ENCODE measurements at regions not wholly inside any gene's neighbourhood (a gene's known extent, or its start where the extent isn't known, plus 50 kb on each side); places are given as distances from the start of the nearest gene placed in this dataset.

DNA sequence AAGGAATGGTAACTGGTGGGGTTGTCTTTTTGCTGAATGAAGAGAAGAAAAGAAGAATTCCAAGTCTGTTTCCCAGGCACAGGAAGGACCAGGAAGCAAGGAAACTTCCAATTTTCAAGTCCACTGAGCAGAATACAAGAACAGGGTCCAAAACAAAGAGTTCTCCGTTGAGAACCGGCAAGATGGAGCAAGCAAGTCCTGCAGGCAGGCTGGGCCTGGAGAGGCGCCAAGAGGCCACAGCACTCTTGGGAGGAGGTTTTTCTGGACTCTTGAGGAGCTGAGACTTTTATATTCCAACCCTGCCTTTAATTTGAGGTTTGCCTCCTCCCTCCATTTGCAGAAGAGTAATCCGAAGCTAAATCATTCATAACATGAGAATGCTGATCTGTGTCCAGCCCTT lies 224.5 kb downstream of the IKZF2 start:
- H3K36me3 ChIP-seq (ENCODE audit: insufficient read depth, low read length) = no peaks in the 10 kb centered on the region
- H2AFZ ChIP-seq (ENCODE audit: low read depth, low read length) = no peak overlapping the region
- H3K4me1 ChIP-seq (ENCODE audit: insufficient read depth, low read length) = peaks cover 2% of the 10 kb centered on the region
- no peak overlapping the region for H3K4me3 ChIP-seq (ENCODE audit: low read length)
- H3K9me3 ChIP-seq (ENCODE audit: low read length) = peaks cover 3% of the 10 kb centered on the region
- H3K27me3 ChIP-seq (ENCODE audit: insufficient read depth, low read length) = no peaks in the 10 kb centered on the region

DNA sequence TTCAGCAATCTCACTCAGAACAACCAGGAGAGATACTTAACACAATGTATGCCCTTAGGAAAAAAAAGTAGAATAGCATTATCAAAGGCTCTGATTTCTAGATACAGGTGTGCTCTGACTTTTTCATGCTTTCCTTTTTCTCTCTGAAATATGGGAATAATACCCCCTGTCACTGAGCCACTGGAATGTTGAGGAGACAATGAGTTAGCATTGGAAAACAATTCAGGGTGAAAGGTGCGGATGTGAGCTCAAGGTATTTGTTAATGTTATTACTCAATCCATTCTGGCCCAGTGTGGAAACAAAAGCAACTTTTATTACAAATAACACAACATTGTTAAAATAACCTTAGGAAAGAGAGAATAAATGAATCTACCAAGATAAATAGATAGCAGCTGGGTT lies 228.0 kb downstream of the IKZF2 start:
- no peaks in the 10 kb centered on the region for H3K36me3 ChIP-seq (ENCODE audit: insufficient read depth, low read length)
- H3K9me3 ChIP-seq (ENCODE audit: low read length) = peaks cover 3% of the 10 kb centered on the region
- H3K4me1 ChIP-seq (ENCODE audit: insufficient read depth, low read length) = peaks cover 2% of the 10 kb centered on the region
- no peak overlapping the region for H3K4me3 ChIP-seq (ENCODE audit: low read length)
- H3K27me3 ChIP-seq (ENCODE audit: insufficient read depth, low read length) = no peaks in the 10 kb centered on the region
- no peak overlapping the region for H2AFZ ChIP-seq (ENCODE audit: low read depth, low read length)

DNA sequence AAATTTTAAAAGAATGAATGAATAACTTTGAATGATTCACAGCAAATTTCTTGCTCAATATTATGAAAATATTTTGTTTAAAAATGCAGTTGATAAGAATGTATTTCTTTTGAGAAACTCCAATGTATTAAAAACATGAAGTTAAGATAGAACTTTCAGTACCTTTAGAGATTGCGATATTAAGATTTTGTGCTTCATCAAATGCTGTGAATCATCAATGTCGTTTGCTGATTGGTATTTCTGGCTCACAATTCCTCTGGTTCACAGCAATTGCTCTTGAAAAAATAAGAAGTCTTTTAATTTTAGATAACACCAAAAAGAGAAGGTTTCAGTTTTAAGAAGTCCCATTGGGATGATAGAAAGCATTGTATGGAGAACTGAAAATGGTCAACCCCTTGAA lies 228.7 kb downstream of the IKZF2 start:
- H3K4me1 ChIP-seq (ENCODE audit: insufficient read depth, low read length) = peaks cover 2% of the 10 kb centered on the region
- peaks cover 3% of the 10 kb centered on the region for H3K9me3 ChIP-seq (ENCODE audit: low read length)
- no peaks in the 10 kb centered on the region for H3K36me3 ChIP-seq (ENCODE audit: insufficient read depth, low read length)
- H3K27me3 ChIP-seq (ENCODE audit: insufficient read depth, low read length) = no peaks in the 10 kb centered on the region
- H2AFZ ChIP-seq (ENCODE audit: low read depth, low read length) = no peak overlapping the region
- no peak overlapping the region for H3K4me3 ChIP-seq (ENCODE audit: low read length)

DNA sequence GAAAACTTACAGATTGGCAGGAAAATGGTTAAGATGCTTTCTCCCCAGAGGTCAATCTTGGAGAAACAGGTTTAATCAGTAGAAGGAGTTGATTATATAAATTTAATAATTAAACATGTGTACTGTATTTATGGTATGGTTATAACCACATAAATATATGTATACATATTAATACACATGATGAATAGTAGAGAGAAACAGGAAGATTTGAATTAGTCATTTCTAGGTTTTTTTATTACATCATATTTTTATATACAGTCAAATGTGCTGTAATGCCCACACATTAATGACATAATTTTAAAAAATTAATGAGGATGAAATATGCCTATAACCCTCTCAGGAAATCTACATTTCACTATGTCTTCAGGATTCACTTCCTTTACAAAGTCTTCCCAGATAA lies 229.7 kb downstream of the IKZF2 start:
- Histone ChIP-seq H2AFZ (ENCODE audit: low read depth, low read length) (no peak overlapping the region), H3K4me3 (ENCODE audit: low read length) (no peak overlapping the region), H3K27me3 (ENCODE audit: insufficient read depth, low read length) (no peaks in the 10 kb centered on the region), H3K9me3 (ENCODE audit: low read length) (peaks cover 3% of the 10 kb centered on the region), H3K4me1 (ENCODE audit: insufficient read depth, low read length) (no peaks in the 10 kb centered on the region), H3K36me3 (ENCODE audit: insufficient read depth, low read length) (no peaks in the 10 kb centered on the region)

DNA sequence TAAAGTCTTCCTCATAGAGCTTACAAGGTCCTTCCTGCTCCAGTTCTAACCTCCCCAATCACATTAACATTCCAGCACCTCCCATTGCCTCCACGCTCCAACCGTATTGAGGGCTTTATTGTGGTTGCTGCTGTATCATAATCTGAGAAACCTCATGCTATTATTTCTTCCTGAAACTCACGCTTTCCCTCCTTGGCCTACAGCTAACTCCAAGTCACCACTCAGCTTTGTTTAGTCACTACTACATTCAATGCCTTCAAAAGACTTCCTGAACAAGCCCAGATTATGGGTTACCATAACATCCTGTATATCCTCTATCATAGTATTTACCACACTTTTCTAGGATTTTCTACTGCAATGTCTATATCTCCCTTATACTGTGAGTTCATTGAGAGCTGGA lies 230.4 kb downstream of the IKZF2 start:
- H3K9me3 ChIP-seq (ENCODE audit: low read length) = peaks cover 3% of the 10 kb centered on the region
- no peak overlapping the region for H3K4me3 ChIP-seq (ENCODE audit: low read length)
- H3K27me3 ChIP-seq (ENCODE audit: insufficient read depth, low read length) = no peaks in the 10 kb centered on the region

DNA sequence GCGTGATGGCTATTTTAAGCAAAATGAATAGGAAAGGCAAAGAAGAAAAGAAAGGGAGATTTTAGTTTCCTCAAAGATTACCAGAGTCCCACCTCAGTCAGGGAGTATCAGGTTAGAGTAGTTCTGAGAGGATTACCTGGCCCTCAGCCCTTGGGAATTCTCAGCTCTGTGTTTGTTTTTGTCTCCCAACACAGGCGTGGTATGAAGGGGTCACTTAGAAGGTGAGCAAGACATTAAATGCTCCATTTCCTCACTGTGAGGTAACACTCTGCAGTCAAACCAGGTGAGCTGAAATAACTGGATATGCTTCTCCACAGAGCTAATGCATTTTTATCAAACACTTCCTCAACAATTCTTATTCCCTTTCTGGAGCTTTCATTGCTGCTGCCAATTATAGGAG lies 232.2 kb downstream of the IKZF2 start:
- no peaks in the 10 kb centered on the region for H3K4me1 ChIP-seq (ENCODE audit: insufficient read depth, low read length)
- no peaks in the 10 kb centered on the region for H3K27me3 ChIP-seq (ENCODE audit: insufficient read depth, low read length)
- no peaks in the 10 kb centered on the region for H3K9me3 ChIP-seq (ENCODE audit: low read length)
- H3K4me3 ChIP-seq (ENCODE audit: low read length) = no peak overlapping the region
- no peak overlapping the region for H2AFZ ChIP-seq (ENCODE audit: low read depth, low read length)
- no peaks in the 10 kb centered on the region for H3K36me3 ChIP-seq (ENCODE audit: insufficient read depth, low read length)

More for the DNA sequence above, 230.4 kb downstream of the IKZF2 start:
- Histone ChIP-seq H3K4me1 (ENCODE audit: insufficient read depth, low read length) (no peaks in the 10 kb centered on the region), H3K36me3 (ENCODE audit: insufficient read depth, low read length) (no peaks in the 10 kb centered on the region), H2AFZ (ENCODE audit: low read depth, low read length) (no peak overlapping the region)

DNA sequence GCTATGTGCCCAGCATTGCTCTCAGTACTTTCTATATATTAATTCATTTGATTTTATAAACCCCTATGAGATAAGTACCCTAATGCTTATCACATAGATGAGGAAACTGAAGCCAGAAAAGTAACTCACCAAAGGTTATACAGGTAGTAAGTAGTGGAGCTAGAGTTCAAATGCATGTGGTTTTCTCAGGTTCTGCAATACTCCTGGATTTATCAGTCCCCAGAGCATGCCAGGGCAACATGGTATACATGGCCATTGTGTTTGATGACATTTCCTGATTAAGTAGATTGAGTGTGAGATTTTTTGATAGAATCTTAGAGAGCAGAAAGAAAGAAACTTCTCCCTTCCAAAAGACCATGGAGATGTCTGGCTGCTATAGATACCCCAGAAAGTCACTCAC lies 233.1 kb downstream of the IKZF2 start:
- H3K4me1 ChIP-seq (ENCODE audit: insufficient read depth, low read length) = no peaks in the 10 kb centered on the region
- no peaks in the 10 kb centered on the region for H3K36me3 ChIP-seq (ENCODE audit: insufficient read depth, low read length)
- H3K27me3 ChIP-seq (ENCODE audit: insufficient read depth, low read length) = no peaks in the 10 kb centered on the region

DNA sequence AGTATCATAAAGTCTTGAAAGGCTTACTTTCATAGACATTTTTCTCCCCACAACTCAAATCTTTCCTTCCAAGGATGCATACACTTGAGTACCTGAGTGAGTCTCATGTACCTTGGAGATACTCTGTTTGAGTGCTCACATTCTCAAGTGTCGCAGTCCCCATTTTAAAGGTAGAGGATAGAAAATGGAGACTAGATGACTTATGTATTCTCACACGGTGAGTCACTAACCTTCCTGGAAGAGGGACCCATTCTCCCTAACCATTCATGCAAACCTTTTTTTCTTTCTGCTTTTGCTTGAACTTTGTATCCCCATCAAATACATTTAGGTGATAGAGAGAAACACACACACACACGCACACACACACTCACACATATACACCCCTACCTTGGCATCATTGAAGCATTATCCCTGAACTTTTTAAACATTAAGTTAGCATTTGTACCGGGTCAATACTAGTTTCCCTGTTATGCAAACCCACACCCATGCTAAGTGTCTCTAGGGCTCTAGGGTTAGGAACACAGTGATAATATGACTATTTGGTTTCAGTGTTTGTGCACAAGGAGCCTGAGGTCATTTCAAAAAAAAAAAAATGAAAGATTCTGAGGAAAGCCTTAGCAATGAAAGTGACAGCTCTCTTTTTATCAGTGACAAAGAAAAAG lies 236.2 kb downstream of the IKZF2 start:
- H3K36me3 ChIP-seq (ENCODE audit: insufficient read depth, low read length) = no peaks in the 10 kb centered on the region
- H3K4me3 ChIP-seq (ENCODE audit: low read length) = no peak overlapping the region
- H2AFZ ChIP-seq (ENCODE audit: low read depth, low read length) = no peak overlapping the region
- no peaks in the 10 kb centered on the region for H3K9me3 ChIP-seq (ENCODE audit: low read length)
- H3K4me1 ChIP-seq (ENCODE audit: insufficient read depth, low read length) = peaks cover 10% of the 10 kb centered on the region
- no peaks in the 10 kb centered on the region for H3K27me3 ChIP-seq (ENCODE audit: insufficient read depth, low read length)

More for the DNA sequence above, 233.1 kb downstream of the IKZF2 start:
- Histone ChIP-seq H3K9me3 (ENCODE audit: low read length) (no peaks in the 10 kb centered on the region), H3K4me3 (ENCODE audit: low read length) (no peak overlapping the region), H2AFZ (ENCODE audit: low read depth, low read length) (no peak overlapping the region)

DNA sequence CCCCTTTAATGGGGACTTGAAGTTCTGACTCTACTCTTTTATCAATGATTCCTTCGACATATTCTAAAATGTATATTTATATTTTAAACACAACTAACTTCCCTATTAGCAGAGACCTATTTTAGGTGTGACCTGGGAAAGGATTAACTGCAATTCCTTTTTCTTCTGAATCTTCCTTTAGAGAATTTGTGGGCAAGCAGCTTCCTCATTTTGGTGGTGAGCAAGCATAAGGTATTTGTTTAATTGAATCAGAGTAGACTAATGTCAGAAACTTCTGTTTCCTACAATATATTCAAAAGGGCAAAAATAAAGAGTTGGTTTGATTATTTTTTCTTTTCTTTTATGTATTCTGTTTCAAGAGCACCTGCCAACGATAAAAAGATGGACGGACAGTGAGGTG lies 237.0 kb downstream of the IKZF2 start:
- Histone ChIP-seq H3K27me3 (ENCODE audit: insufficient read depth, low read length) (no peaks in the 10 kb centered on the region), H3K4me1 (ENCODE audit: insufficient read depth, low read length) (peaks cover 10% of the 10 kb centered on the region), H3K36me3 (ENCODE audit: insufficient read depth, low read length) (no peaks in the 10 kb centered on the region), H3K4me3 (ENCODE audit: low read length) (no peak overlapping the region), H2AFZ (ENCODE audit: low read depth, low read length) (no peak overlapping the region), H3K9me3 (ENCODE audit: low read length) (no peaks in the 10 kb centered on the region)

DNA sequence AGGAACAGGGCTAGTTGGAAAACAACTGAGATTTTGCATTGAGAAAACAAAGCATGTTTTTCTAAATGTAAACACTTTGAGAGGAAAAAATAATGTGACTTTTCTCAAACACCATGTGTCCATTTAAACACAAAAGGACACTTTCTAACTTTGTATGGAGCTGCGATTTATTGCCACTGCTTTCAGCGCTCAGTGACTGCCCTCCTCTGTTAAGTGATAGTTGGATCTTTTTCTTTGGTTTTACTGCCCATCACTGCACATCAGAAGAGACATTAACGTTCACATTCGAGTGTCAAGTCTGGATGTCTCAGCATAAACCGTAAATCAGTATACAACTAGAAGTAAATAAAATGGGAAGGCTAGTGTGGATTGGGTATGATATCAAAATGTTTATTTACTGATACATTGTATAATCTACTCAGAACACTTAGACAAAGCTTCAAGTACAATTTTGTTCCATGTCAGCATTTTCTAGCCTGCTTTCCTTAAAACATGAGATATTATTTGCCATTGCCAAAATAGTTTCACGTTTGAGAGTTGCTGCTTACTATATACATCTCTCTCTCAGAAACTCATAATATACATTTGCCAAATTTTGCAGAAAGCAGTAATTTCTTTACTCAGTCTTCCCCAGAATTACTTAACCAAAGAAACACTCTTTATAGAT lies 237.6 kb downstream of the IKZF2 start:
- Histone ChIP-seq H3K36me3 (ENCODE audit: insufficient read depth, low read length) (no peaks in the 10 kb centered on the region), H3K4me3 (ENCODE audit: low read length) (no peak overlapping the region), H3K27me3 (ENCODE audit: insufficient read depth, low read length) (no peaks in the 10 kb centered on the region), H3K9me3 (ENCODE audit: low read length) (no peaks in the 10 kb centered on the region), H2AFZ (ENCODE audit: low read depth, low read length) (no peak overlapping the region), H3K4me1 (ENCODE audit: insufficient read depth, low read length) (peaks cover 10% of the 10 kb centered on the region)

DNA sequence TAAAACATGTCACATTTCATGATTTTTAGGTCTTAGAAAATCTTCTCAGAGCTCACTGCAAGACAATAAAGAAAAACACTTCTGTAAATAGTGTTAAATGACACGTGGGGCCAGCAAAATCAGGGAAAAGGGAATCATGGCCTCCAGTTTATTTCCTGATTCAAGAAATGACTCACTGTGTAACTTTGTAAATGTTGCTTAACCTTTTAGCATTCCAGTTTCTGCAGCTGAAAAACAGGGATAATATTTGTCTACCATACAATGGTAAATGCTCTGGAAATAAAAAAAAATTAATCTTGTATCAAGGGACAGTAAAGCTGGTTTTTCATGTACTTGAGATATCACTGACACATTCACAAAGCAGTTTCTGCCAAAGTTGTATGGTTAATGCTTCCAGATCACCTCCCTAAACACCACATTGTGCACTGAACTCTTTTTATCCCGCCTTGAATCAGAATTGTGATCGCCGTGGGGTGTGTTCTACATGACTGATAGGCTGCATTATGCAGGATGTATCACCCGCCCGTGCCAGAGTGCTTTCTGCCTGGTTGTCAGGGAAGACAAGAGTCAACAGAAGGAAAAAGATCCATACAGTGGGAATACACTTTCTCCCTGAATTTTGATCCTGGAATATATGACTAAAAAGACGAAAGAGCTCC lies 238.8 kb downstream of the IKZF2 start:
- Histone ChIP-seq H3K9me3 (ENCODE audit: low read length) (no peaks in the 10 kb centered on the region), H3K4me3 (ENCODE audit: low read length) (no peak overlapping the region), H2AFZ (ENCODE audit: low read depth, low read length) (peak overlapping the region; percentile 6), H3K36me3 (ENCODE audit: insufficient read depth, low read length) (no peaks in the 10 kb centered on the region), H3K27me3 (ENCODE audit: insufficient read depth, low read length) (no peaks in the 10 kb centered on the region), H3K4me1 (ENCODE audit: insufficient read depth, low read length) (peaks cover 10% of the 10 kb centered on the region)

DNA sequence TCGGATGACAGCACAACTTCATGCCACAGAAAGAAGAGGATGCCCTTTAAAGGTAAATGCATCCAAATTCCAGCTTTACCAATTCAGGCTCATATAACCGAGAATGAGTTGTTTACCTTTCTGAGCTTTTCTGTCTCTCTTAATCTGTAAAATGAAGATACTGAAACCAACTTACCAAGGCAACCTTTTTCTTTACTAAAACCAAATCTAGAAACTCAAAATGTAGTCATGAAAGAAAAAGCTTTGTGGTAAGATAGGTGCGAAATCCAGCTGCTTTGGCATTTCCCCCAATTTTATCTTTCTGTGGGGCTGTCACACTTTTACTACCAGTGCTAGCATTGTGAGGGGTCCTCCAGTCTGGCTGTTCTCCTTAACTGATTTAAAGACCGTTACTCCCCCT lies 240.4 kb downstream of the IKZF2 start:
- no peak overlapping the region for H2AFZ ChIP-seq (ENCODE audit: low read depth, low read length)
- no peaks in the 10 kb centered on the region for H3K9me3 ChIP-seq (ENCODE audit: low read length)
- peaks cover 10% of the 10 kb centered on the region for H3K4me1 ChIP-seq (ENCODE audit: insufficient read depth, low read length)
- H3K36me3 ChIP-seq (ENCODE audit: insufficient read depth, low read length) = no peaks in the 10 kb centered on the region
- H3K4me3 ChIP-seq (ENCODE audit: low read length) = no peak overlapping the region
- H3K27me3 ChIP-seq (ENCODE audit: insufficient read depth, low read length) = no peaks in the 10 kb centered on the region

DNA sequence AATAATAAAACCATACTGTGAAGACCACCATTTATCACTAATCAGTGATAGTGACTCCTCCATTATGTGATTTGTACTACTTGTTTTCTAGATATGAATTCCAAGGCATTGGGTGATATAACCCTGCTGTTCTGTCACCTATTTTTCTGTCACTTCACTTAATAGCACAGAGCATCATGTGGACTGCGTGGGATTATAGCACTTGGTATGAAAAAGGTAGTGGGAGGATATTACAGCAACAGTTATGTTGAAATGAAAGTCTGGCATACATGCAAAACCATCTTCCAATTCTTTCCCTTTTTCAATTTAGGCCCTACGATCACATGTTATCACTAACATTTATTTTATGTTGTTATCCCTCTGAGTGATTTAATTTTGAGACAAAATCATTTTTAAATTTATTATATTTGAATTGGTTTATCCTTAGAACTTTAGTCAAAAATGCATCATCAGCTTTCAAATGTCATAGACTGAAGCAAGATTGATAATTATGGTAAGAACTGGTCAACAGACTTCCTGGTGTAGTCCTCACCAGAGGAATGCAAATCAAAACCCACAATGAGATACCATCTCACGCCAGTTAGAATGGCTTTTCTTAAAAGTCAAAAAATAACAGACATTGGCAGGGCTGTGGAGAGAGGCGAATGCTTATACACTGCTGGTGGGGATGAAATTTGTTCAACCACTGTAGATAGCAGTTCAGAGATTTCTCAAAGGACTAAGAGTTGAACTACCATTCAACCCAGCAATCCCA lies 242.6 kb downstream of the IKZF2 start:
- H3K36me3 ChIP-seq (ENCODE audit: insufficient read depth, low read length) = no peaks in the 10 kb centered on the region
- no peaks in the 10 kb centered on the region for H3K27me3 ChIP-seq (ENCODE audit: insufficient read depth, low read length)
- H3K4me3 ChIP-seq (ENCODE audit: low read length) = no peak overlapping the region
- H3K9me3 ChIP-seq (ENCODE audit: low read length) = no peaks in the 10 kb centered on the region
- H2AFZ ChIP-seq (ENCODE audit: low read depth, low read length) = no peak overlapping the region
- H3K4me1 ChIP-seq (ENCODE audit: insufficient read depth, low read length) = peaks cover 10% of the 10 kb centered on the region

Data from neuron (in vitro differentiated cells).